ENCODE measurements at regions not wholly inside any gene's neighbourhood (a gene's known extent, or its start where the extent isn't known, plus 50 kb on each side); places are given as distances from the start of the nearest gene placed in this dataset.
A peak's percentile ranks its signal among the peaks of the same experiment; 100 is the strongest.

- DNase-seq (ENCODE audit: low spot score) = no peak
Measured at GRCh38 chrY:12576278-12576677, 124.8 kb upstream of the USP9Y start.

GRCh38 chrY:12593532-12594216, 107.4 kb upstream of the USP9Y start:
- no peak for DNase-seq (ENCODE audit: low spot score)

- no peak for DNase-seq (ENCODE audit: low spot score)
Measured at GRCh38 chrY:12598783-12599182, 102.2 kb upstream of the USP9Y start.

DNA sequence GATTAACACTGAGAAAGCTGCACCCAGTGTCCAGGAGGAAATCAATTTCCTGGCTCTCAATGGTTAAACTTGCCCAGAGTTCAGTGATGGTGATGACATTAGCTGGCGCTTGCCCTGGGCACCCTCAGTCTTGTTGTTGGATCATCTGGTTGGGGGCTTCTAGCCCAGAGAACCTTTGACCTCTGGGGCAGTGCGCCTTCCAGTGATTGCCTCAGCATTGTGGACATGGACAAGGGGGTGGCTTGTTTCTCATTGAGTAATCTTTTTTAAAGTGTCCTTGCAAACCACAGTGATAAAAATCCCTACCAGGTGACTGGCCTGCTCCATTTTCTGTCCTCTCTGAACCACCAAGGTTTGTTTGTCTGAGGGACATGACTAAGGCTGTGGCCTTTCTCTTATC, 95.6 kb upstream of the USP9Y start:
- no peak for DNase-seq (ENCODE audit: low spot score)

- DNase-seq (ENCODE audit: low spot score) = no peak
Measured at GRCh38 chrY:12610861-12611260, 90.2 kb upstream of the USP9Y start.

DNA sequence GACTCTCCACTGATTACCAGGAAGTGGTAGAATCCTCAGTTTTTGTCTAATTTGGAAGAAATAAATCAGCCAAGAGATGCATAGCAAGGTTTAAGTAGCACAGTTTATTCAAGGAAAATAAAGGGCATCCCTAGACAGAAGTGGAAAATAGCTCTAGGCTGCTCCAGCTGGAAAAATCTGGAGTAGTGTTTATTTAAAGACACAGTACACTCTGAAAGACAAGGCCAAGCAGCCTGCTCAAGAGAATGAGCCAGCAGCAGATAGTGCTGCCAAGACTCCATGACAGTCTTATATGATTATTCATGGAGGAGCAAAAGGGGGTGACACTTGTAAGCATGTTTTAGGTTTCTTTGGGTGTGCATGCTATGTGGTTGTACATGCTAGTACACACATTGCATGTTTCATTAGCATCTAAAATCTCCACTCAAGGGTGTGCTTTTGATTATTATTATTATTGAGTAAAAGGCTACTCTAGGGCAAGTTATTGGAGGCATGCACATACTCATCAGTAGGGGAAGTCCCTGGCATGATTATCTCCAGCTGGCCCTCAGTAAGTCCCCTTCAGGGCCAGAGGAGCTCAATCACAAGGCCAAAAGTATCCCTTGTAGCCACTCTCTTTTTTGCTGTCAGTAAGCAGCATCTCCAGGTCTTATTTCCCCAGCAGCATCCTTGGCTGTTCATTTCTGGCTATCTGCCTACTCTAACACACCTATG, 85.1 kb upstream of the USP9Y start:
- DNase-seq (ENCODE audit: low spot score) = peak; percentile 6

- DNase-seq (ENCODE audit: low spot score) = peak; percentile 46
Measured at GRCh38 chrY:12621454-12622081, 79.5 kb upstream of the USP9Y start.

DNA sequence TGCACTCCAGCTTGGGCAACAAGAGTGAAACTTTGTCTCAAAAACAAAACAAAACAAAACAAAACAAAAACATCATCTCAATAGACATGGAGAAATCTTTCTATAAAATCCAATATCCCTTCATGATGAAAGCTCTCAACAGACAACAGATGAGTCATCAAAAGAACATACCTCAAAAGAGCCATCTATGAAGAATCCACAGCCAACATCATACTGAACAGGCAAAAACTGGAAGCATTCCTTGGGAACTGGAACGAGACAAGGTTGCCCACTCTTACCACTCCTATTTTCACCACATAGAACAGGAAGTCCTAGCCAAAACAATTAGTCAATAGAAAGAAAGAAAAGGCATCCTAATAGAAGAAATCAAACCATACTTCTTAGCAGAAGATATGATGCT, 77.8 kb upstream of the USP9Y start:
- no peak for DNase-seq (ENCODE audit: low spot score)

GRCh38 chrY:12642986-12643385, 58.0 kb upstream of the USP9Y start:
- no peak for DNase-seq (ENCODE audit: low spot score)

GRCh38 chrY:12643693-12644348, 57.2 kb upstream of the USP9Y start:
- DNase-seq (ENCODE audit: low spot score) = no peak

DNA sequence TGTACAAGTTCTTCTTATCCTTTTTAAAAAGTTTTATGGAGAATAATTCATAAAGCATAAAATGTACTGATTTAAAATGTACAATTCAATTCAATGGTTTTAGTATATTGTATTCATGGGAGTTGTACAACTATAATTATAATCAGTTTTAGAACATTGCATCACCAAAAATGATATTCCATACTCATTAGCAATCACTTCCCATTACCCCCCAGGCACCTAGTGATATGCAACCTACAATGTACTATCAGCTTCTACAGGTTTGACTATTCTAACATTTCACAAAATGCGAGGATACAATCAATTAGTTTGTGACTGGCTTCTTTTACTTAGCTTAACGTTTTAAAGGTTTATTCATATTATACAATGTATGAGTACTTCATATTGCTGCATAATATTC, 49.9 kb upstream of the USP9Y start:
- no peak for DNase-seq (ENCODE audit: low spot score)
